ENCODE measurements at regions not wholly inside any gene's neighbourhood (a gene's known extent, or its start where the extent isn't known, plus 50 kb on each side); places are given as distances from the start of the nearest gene placed in this dataset.

DNA sequence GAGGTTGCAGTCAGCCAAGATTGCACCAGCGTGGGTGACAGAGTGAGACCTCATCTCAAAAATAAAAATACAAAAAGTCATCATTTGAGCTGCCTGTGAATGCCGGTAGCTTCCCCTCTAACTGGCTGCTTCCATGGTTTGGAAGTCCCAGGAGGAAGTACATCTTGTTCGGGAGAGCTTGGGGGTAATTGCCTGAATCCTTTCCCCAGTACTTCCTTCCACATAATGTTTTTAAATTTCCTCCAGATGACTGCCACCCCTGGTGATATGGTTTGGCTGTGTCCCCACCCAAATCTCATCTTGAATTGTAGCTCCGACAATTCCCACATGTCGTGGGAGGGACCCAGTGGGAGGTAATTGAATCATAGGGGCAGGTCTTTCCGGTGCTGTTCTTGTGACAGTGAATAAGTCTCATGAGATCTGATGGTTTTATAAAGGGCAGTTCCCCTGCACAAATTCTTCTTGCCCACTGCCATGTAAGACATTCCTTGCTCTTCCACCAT lies 87.2 kb downstream of the SPRING1 start:
- DNase-seq = no peak

DNA sequence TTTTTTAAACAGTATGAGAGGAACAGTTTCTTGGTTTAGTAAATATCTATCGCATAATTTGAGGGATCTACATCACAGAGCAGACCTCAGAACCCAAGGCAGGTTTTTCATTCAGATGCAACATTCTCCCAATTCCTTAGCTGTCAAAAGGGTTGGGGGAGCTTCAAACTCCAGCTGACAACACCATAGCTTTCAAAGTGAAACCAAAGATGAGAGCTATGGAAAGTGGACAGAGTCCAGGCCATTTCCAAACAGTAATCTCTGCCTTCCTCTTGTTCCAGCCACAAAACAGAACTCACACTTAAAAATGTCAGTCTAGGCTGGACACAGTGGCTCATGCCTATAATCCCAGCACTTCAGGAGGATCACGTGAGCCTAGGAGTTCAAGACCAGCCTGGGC lies 87.8 kb downstream of the SPRING1 start:
- no peak for DNase-seq

DNA sequence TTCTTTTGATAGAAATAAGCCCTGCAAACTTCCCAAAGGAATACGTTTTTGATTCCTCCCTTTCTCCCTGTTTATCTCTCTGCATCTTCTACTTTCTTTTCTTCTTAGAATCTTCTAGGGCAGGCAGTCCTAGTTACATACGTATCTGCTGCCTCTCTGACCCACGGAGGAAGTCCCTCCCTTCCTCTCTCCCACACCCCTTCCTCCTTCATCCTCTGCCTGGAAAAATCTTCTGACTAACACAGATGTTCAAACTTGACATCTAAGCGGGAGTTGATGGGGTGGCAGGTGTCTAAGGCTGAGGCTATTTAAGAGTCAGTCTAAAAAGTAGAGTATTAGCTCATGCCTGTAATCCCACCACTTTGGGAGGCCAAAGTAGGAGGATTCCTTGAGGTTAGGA lies 88.6 kb downstream of the MAP1LC3B2 start:
- no peak for DNase-seq

DNA sequence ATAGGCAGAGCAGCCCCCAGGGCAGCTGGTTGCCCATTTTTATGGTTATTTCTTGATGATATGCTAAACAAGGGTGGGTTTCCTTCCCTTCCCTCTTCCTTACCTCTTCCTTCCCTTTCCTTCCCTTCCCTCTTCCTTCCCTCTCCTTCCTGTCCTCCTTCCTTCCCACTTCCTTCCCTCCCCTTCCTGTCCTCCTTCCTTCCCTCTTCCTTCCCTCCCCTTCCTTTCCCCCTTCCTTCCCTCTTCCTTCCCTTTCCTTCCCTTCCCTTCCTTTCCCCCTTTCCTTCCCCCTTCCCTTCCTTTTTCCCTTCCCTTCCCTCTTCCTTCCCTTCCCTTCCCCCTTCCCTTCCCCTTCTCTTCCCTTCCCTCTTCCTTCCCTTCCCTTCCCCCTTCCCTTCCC lies 87.7 kb downstream of the MAP1LC3B2 start:
- DNase-seq = no peak

DNA sequence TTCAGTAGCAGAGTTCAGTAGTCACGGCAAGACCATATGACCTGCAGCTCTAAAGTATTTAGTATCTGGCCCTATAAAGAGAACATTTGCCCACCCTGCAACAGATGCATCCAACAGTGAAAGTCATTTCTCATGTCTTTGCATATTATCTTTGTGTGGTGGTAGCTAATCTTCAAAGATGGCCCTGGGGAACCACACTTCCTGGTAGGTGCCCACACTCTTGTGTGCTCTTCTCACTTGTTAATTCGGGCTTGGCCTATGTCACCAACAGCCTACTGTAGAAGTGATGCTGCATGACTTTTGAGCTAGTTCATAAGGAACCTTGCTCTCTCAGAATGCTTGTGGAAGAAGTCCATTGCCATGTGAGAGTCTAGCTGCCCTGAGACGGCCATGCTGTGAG lies 85.6 kb downstream of the MAP1LC3B2 start:
- DNase-seq = no peak

DNA sequence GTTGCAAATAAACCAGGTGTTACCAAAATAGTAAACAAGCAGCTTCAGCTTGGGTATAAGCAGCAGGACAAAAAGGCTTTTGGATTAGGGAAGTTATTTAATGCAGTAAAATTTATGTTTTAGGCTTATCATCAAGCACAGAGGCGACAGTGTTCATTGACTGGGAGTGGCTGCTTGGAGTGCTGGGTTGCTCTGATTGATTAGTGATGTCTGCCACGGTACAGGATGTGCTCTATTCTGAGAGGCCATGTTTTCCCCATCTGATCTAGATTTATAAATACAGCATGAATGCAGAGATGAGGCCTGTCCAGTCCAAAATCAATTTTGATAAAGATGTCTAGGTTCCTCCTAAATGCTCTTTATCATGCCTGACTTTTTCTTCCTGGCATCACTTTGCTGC lies 83.5 kb downstream of the MAP1LC3B2 start:
- no peak for DNase-seq

DNA sequence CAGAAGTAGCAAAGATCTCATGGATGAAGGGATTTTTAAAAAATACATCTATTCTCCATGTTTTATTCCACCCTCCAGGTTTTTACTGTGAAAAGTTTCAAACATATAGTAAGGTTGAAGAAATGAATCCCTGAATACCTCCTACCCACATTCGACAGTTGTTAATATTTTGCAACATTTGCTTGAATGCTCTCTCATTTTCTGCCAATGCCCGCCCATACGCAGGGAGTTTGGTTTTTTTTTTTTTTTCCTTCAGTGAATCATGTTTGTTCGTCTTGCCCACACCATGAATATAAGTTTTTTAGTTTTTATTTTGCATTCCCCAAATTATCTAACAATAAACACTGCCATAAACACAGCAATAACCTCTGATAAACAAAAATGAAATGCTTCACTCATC lies 82.9 kb downstream of the MAP1LC3B2 start:
- DNase-seq = no peak

DNA sequence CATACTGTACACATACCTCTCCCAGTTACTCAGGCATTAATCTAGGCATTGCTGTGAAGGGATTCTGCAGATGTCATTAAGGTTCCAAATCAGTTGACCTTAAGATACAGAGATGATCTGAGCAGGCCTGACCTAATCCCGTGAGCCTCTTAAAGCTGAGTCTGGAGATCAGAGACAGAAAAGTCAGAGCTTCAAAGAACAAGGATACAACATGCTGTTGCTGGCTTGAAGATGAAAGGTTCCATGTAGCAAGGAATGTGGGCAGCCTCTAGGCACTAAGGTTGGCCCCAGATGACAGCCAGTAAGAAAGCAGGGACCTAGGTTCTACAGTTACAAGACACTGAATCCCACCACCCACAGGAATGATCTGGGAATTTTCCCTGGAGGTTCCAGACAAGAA lies 81.1 kb downstream of the MAP1LC3B2 start:
- DNase-seq = no peak

DNA sequence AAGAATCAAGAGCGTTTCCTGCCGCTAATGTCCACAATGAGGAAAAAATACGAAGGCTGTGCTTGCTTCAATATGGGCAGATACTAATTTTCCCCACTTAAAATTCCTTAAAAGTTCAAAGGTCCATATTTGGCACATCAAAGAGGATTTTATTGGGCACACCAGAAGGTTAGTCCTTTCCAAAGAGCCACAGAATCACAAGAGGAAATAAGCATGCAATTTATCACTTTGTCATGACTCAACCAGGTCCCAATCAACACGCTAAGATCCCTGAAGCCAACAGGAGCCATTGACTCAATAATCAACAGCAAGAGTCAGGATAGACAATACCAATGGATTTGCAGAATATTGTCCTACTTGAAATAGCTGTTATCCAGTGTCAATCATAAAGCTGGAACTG lies 80.6 kb downstream of the MAP1LC3B2 start:
- DNase-seq = no peak

DNA sequence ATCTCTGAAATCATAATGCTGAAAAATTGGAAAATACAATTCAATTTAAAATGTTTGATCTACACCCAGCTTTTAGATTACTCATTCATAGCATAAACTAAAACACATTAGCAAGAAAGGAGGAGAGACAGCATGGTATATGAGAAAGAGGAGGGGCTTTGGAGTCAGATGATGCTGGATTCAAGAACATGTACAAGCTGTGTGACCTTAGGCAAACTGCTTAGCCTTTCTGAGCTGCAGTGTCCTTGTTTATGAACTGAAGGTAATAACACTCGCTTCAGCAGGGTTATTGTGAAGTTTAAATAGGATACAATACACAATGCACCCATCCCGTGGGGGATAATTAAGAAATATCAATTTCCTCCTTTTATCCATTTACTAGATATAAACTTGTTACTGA lies 79.2 kb downstream of the MAP1LC3B2 start:
- no peak for DNase-seq

DNA sequence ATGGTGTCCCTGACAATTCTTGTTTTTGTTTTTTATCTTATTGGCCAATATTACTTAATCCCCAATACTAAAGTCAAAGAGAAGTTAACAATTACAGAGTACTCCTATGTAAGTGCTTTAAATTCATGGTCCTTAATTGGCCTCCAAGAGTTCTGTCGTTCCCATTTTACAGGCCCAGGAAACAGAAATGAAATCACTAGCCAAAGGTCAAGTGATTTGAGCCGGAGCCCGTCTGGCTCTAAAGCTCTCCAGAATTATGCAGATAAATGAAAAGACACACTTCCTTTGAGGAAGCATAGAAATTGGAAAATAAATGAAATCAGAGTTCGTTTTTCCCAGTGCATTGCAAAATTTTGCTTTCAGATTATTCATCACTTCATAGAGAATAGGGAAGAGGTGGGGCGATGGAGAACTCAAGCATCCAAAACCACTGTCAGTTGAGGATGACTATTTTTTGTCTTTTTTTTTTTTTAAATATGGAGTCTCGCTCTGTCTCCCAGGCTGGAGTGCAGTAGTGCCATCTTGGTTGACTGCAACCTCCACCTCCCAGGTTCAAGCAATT lies 78.5 kb downstream of the MAP1LC3B2 start:
- DNase-seq = no peak

DNA sequence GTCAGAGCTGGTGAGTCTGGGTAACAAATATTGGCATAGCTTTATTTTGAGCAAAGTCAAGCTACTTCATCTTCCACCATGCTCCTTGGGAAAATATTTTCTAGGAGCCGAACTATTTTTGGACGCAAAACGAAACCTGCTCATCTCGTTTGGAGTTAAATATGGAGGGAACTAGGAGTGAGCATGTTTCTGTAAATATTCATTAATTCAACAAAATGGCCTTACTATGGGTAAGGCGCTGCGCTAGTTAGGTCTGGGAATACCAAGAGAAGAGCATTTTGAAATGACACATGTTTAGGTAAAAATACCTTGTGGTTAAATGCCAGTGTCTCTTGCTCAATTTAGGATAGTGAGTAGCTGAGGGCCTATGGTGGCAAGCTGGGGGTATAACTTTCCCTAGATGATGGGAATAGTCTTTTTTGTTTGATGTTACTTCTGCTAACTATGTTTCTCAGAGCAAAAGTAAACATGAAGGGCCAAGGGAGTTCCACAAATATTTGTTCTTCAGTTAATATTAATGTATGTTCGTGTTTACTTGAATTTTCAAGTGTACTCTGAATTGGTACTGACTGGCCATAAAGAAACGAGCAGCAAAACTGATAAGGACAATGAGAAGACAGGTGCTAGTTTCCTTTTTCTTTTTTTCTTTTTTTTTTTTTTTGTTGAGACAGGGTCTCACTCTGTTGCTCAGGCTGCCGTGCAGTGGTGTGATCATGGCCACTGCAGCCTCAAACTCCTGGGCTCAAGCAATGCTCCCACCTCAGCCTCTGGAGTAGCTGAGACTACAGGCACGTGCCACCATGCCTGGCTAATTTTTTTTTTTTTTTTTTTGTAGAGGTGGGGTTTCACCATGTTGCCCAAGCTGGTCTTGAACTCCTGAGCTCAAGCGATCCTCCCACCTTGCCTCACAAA lies 77.7 kb downstream of the MAP1LC3B2 start:
- no peak for DNase-seq

DNA sequence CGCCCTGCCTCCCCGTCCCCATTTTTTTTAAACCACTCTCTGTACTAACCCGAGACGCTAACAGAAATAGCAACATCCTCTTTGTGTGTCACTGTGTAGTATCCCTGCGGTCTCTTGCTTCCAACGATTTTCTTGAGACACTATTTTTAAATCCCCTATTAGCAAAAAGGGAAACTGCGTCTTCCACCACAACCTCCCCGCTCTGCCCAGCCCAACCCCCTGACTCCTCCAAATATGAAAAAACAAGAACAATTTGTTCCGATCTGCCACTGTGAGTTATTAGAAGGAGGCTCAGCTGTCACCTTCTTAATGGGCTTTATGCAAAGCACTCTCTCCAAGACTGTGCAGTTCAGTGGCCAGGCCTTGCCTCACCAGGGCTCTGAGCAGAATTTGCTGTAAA lies 76.3 kb downstream of the MAP1LC3B2 start:
- DNase-seq = no peak

DNA sequence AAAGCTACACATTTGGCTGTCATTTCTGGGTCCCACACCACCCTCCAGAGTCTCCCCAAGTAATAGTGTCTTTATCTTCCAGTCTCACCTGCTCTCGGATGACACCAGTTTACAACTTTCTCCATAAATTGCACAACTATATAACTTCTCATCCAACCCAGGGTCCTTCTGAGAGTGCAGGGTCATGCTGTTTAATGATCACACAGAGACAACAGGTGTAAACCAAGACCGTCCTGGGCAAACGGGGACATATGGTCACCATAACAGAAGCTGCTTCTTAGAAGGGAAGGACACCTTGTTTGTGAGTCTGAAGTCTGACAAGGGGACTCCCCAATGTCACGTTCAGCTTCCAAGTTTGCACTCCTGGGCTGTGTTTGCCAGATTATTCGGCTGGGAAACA lies 74.3 kb downstream of the MAP1LC3B2 start:
- no peak for DNase-seq

DNA sequence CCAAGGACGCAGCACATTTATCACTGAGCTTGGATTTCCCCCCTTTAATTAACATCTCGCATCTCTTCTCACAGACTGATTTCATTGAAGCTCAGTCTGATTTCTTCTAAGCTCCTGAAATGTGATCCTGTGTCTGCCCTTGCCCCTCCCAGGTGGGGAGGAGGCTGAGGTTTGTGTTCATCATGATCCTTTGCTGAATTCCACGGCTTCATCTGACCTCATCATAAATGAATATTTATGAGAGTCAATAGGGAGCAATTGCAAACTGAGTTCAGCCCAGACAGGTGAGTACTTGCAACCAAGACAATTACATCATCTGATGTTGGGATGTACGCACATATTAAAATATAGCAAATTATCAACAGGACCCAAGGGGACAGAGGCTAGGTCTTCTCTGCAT lies 72.4 kb downstream of the MAP1LC3B2 start:
- no peak for DNase-seq

DNA sequence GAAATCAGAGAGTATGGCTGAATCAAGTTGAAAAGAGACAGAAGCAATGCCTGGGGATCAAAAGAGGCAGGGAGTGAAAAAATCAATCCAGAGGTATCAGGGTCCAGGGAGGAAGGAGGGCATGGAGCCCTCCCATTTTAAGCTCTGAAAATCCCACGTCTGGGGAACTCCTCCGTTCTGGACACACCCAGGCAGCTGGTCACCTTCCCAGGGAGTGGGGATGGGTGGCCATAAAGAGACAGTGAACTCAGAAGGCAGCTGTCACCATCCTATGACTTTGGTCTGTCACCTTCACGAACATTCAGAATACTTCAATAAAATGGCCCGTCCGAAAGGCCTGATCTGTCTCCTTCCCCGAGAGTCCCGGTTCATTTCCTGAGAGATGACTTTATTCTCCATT lies 71.6 kb downstream of the MAP1LC3B2 start:
- no peak for DNase-seq

DNA sequence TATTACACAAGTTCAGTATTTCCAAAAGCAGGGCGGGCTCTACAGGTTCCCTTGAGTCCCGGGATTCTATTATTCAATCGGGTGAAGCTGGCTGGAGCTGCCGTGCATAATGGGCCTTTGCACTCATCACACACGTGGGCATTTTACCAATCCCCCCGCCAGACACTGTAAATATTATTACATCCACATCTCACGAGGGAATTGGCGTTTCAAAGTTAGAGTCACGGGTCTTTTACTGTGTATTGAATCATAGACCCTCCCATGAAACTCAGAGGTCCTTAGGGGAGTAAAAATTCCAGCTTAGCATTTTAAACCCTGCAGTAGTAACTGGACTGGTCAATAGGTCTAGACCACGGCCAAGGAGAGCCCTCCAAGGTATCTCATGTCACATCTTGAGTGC lies 70.3 kb downstream of the MAP1LC3B2 start:
- no peak for DNase-seq

DNA sequence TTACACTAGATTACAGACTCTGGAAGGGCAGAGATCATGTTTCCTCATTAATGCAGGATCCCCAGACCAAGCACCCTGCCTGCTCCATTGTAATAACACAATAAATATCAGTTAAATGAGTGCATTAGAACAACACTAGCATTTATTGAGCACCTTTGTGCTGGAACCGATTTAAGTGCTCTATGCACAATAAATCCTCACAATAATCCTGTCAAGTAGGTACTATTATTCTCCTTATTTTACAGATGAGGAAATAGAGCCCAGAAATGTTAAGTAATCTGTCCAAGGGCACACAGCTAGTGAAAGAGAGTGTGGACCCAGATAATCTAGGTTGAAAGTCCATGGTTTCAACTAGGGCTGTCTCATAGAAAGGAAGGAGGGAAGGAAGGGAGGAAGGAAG lies 69.8 kb downstream of the MAP1LC3B2 start:
- no peak for DNase-seq

DNA sequence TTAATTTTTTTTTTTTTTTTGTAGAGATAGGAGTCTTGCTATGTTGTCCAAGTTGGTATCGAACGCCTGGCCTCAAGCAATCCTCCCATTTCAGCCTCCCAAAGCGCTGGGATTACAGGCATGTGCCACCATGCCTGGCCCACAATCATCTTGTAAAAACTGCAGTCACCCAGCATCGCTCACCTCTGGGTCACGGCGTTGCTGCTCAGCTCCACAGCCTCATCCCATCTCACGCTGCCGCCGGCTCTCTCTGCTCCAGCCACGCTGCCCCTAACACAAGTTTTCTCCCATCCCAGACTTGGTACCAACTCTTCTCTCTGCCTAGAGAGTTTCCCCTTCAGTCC lies 69.2 kb downstream of the MAP1LC3B2 start:
- no peak for DNase-seq
